GM12864 (cell line): ENCODE measurements at regions not wholly inside any gene's neighbourhood (a gene's known extent, or its start where the extent isn't known, plus 50 kb on each side); places are given as distances from the start of the nearest gene placed in this dataset.

Experiments
- DNase-seq: peaks from one replicate; pipeline ENCODE4 v3.0.0-alpha.2; 2011; ENCODE audit warnings: low read depth
- H3K4me3 ChIP-seq: 2 replicates; pipeline ENCODE4 v1.5.1; 2011; ENCODE audit warnings: mild to moderate bottlenecking, low read depth, low read length, control low read depth
- CTCF ChIP-seq: IDR thresholded peaks from 2 replicates; pipeline ENCODE4 v1.5.1; 2011; ENCODE audit warnings: low read depth, mild to moderate bottlenecking, moderate library complexity, low read length, control low read depth, inconsistent platforms; ENCODE audit errors: missing control alignments

- no peak for DNase-seq
- no peak for TF ChIP-seq CTCF
- H3K4me3 ChIP-seq, result no peak overlapping the region
These were observed 55.9 kb upstream of the ZNF469 start for GRCh38 chr16:88326611-88327485.

- TF ChIP-seq CTCF, result no peak
- H3K4me3 ChIP-seq, result no peak overlapping the region
- DNase-seq, result no peak
These were observed 55.0 kb upstream of the ZNF469 start for GRCh38 chr16:88327561-88328312.

GRCh38 chr16:88328313-88328980, 54.3 kb upstream of the ZNF469 start:
- no peak overlapping the region for H3K4me3 ChIP-seq
- no peak for TF ChIP-seq CTCF
- no peak for DNase-seq

DNA sequence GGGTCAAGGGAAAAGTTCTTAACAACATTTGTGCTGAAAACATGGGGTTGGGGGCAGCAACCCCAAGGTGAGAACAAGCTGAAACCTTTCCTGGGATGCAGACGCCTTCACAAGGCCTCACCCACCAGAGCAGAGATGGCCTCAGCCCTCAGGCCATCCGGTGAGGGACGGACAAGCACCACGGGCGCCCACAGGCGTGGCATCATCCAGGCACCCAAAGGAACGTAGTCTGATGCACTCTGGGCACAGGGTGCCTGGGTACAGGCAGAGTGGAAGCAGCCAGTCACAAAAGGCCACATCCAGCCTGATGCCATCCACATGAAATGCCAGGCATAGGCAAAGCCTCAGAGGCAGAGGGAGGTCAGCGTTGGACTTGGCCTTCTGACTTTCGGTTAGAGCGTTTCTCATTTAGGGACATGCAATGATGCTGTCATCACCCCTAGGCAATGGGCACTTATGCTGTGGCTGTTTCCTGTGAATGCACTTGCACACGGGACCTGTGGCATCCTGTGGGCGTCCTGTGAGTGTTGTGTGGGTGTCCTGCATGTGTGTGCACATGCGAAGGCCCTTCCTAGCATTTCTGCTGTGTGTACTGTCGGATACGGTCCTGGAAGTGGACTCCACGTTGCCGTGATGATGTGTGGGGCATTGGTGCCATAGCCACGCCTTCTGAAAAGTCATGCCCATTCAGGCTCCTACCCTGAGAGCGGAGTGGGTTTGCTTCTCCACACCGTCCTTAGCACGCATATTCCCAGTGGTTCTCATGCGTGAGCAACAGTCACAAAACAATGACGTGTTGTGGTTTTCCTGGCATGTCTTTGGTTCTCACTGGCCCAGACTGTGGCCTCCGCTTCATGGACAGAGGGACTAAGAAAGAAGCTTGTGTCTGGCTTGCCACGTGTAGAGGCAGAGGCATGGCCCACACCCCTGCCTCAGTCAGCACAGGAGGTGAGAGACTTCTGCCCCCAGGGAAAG, 52.7 kb upstream of the ZNF469 start:
- H3K4me3 ChIP-seq, result no peak overlapping the region
- TF ChIP-seq CTCF, result no peak
- DNase-seq, result no peak

GRCh38 chr16:88330971-88331890, 51.5 kb upstream of the ZNF469 start:
- H3K4me3 ChIP-seq, result no peak overlapping the region
- no peak for TF ChIP-seq CTCF
- DNase-seq, result no peak
